HepG2 (cell line): ENCODE measurements at regions not wholly inside any gene's neighbourhood (a gene's known extent, or its start where the extent isn't known, plus 50 kb on each side); places are given as distances from the start of the nearest gene placed in this dataset.
A peak's percentile ranks its signal among the peaks of the same experiment; 100 is the strongest.

ENCODE experiments used
- AKAP8 ChIP-seq: sonication (generic); formaldehyde crosslinking; IDR thresholded peaks from 2 replicates; pipeline ENCODE4 v1.5.1; 2020; ENCODE audit warnings: mild to moderate bottlenecking, missing genetic modification reagents
- ELF1 ChIP-seq: sonication (generic); formaldehyde crosslinking; IDR thresholded peaks from 2 replicates; pipeline ENCODE4 v1.4.0; 2020; ENCODE audit warnings: missing genetic modification reagents
- MAFK ChIP-seq, 2 experiments: IDR thresholded peaks in 1 of 2; conservative IDR thresholded peaks in 1 of 2; 2 replicates each; pipeline ENCODE4 v1.6.1; 2011; ENCODE audit warnings: improper control_type of control experiment in 2 of 2, low read length in 2 of 2
- RFXAP ChIP-seq: sonication (generic); formaldehyde crosslinking; IDR thresholded peaks from 2 replicates; pipeline ENCODE4 v1.4.0; 2020; ENCODE audit warnings: missing genetic modification reagents, borderline replicate concordance
- SMAD9 ChIP-seq: sonication (generic); formaldehyde crosslinking; IDR thresholded peaks from 2 replicates; pipeline ENCODE4 v1.5.1; 2020; ENCODE audit warnings: mild to moderate bottlenecking, missing genetic modification reagents
- TRAFD1 ChIP-seq: sonication (generic); formaldehyde crosslinking; IDR thresholded peaks from 2 replicates; pipeline ENCODE4 v1.5.1; 2020; ENCODE audit warnings: missing genetic modification reagents, mild to moderate bottlenecking, borderline replicate concordance
- ZBTB34 ChIP-seq: sonication (generic); formaldehyde crosslinking; IDR thresholded peaks from 2 replicates; pipeline ENCODE4 v1.8.0; 2022; ENCODE audit warnings: mild to moderate bottlenecking, missing genetic modification reagents
- ZBTB37 ChIP-seq: sonication (generic); formaldehyde crosslinking; IDR thresholded peaks from 2 replicates; pipeline ENCODE4 v1.4.0; 2020; ENCODE audit warnings: mild to moderate bottlenecking, missing genetic modification reagents
- ZNF18 ChIP-seq: sonication (generic); formaldehyde crosslinking; IDR thresholded peaks from 2 replicates; pipeline ENCODE4 v1.8.0; 2022; ENCODE audit warnings: mild to moderate bottlenecking, missing genetic modification reagents; ENCODE audit not compliant: insufficient replicate concordance
- ZNF292 ChIP-seq: sonication (generic); formaldehyde crosslinking; IDR thresholded peaks from 2 replicates; pipeline ENCODE4 v1.8.1; 2022; ENCODE audit warnings: mild to moderate bottlenecking, low read depth, missing genetic modification reagents, borderline replicate concordance
- ZNF770 ChIP-seq: sonication (generic); formaldehyde crosslinking; IDR thresholded peaks from 2 replicates; pipeline ENCODE4 v1.5.0; 2020; ENCODE audit warnings: mild to moderate bottlenecking, missing genetic modification reagents

GRCh38 chr21:29230551-29231261 lies 68.0 kb upstream of the BACH1 start (continued):
- TF ChIP-seq TRAFD1 (CRISPR knock-in tag): no peak
- no peak for TF ChIP-seq ZNF18 (CRISPR knock-in tag)
- TF ChIP-seq ZNF770 (CRISPR knock-in tag): no peak
- no peak for TF ChIP-seq RFXAP (CRISPR knock-in tag)
- TF ChIP-seq ZNF292: no peak
- no peak for TF ChIP-seq AKAP8
- no peak for TF ChIP-seq ELF1 (CRISPR knock-in tag)
- no peak for TF ChIP-seq SMAD9
- TF ChIP-seq ZBTB34 (CRISPR knock-in tag): no peak
- no peak for TF ChIP-seq ZBTB37 (CRISPR knock-in tag)
- TF ChIP-seq MAFK (conservative IDR thresholded peaks at IDR 0.05 in 1 of 2, IDR thresholded peaks at IDR 0.05 in 1 of 2; ENCODE audit: low read length in 2 of 2): peak in 1 of 2 experiments; percentile 38; a peak in 2 of 4 replicates
- TF ChIP-seq, all 625 proteins: peak for 2
